Lung (tissue), 11 donors: ENCODE measurements at regions not wholly inside any gene's neighbourhood (a gene's known extent, or its start where the extent isn't known, plus 50 kb on each side); places are given as distances from the start of the nearest gene placed in this dataset.
A peak's percentile ranks its signal among the peaks of the same experiment; 100 is the strongest.

Source experiments
- ATAC-seq: fragments of 200-7000 bp; cut with Tn5 transposase; one replicate; pipeline ENCODE4 v1.9.1; 2020; ENCODE audit warnings: moderate number of reproducible peaks; ENCODE audit not compliant: insufficient read depth, low FRiP score
- DNase-seq, 3 donors: peaks; one replicate each; pipeline ENCODE4 v3.0.0-alpha.2; 2013 to 2017
- H3K27ac ChIP-seq, 2 donors: one replicate each; pipeline ENCODE4 v1.5.1; 2013; ENCODE audit warnings: mild to moderate bottlenecking in 2 of 2, moderate library complexity in 2 of 2, control low read depth in 1 of 2, inconsistent platforms in 1 of 2, low read depth in 1 of 2, low read length in 1 of 2
- H3K27me3 ChIP-seq, 3 donors: one replicate each; pipeline ENCODE4 v1.5.1; 2013; ENCODE audit warnings: low read length in 2 of 3; ENCODE audit not compliant: control insufficient read depth in 3 of 3, insufficient read depth in 3 of 3
- H3K36me3 ChIP-seq, 4 donors: one replicate each; pipeline ENCODE4 v1.5.1; 2013; ENCODE audit warnings: low read length in 4 of 4, mild to moderate bottlenecking in 1 of 4, moderate library complexity in 1 of 4; ENCODE audit not compliant: control insufficient read depth in 4 of 4, insufficient read depth in 4 of 4
- H3K4me1 ChIP-seq, 5 donors: one replicate each; pipeline ENCODE4 v1.5.1; 2013; ENCODE audit warnings: low read length in 5 of 5, mild to moderate bottlenecking in 2 of 5, moderate library complexity in 1 of 5; ENCODE audit not compliant: control insufficient read depth in 5 of 5, insufficient read depth in 5 of 5
- H3K4me3 ChIP-seq: one replicate; pipeline ENCODE4 v1.5.1; 2013; ENCODE audit warnings: mild to moderate bottlenecking, control low read depth, moderate library complexity
- H3K9ac ChIP-seq, 2 donors: one replicate each; pipeline ENCODE4 v1.5.1; 2013; ENCODE audit warnings: low read length in 2 of 2, control low read depth in 1 of 2; ENCODE audit not compliant: insufficient read depth in 1 of 2
- H3K9me3 ChIP-seq, 4 donors: one replicate each; pipeline ENCODE4 v1.5.1; 2013; ENCODE audit warnings: low read length in 3 of 4, mild to moderate bottlenecking in 1 of 4, moderate library complexity in 1 of 4; ENCODE audit not compliant: control insufficient read depth in 4 of 4, insufficient read depth in 3 of 4
- WGBS, 2 donors: extraction: QIAGEN DNeasy Blood & Tissue Kit; methylation state at CpG; one replicate each; pipeline ENCODE4 v1.1.7; 2013; 5-methylcytosine and 5-hydroxymethylcytosine counted together
- TF ChIP-seq, protein P1 (sequence below): IDR thresholded peaks from 2 replicates; pipeline ENCODE4 v1.5.1; 2012; ENCODE audit warnings: mild to moderate bottlenecking; ENCODE audit errors: control extremely low read depth, extremely low read depth
- donor health status: control.
- donor health status: control.
- donor health status: Bipolar disorder and iron deficiency.
- donor health status: healthy.
- donor health status: DM: yes; HTN: yes; CAD: no.

DNA sequence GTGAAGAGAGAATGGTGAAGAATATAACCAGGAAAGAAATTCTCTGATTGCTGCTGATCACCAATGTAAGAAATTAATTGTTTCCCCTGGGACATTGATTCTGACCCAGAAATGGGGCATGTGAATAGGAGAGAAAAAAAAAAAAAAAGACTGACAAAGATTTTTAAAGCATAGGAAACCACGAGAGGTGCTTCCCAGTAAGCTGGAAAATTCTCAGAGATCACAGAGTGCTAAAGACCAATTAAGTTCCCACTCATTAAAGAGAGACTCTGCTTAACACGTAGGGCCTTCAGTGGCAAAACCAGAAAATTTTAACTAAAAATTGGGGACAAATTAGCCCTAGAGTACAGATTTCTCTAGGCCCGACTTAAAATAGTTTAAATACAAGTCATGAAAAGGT is 604.4 kb downstream of the ARAP2 start:
- no peaks in the 10 kb centered on the region for H3K36me3 ChIP-seq
- no peak overlapping the region for H3K4me3 ChIP-seq
- no peaks in the 10 kb centered on the region for H3K27me3 ChIP-seq
- no peak for DNase-seq
- WGBS, 2 donors: 70 to 80% methylated on average over 3 of the region's 3 CpGs
- no peak overlapping the region for H3K27ac ChIP-seq
- no peak overlapping the region for H3K9ac ChIP-seq
- no peaks in the 10 kb centered on the region for H3K9me3 ChIP-seq
- TF ChIP-seq, protein P1, sequence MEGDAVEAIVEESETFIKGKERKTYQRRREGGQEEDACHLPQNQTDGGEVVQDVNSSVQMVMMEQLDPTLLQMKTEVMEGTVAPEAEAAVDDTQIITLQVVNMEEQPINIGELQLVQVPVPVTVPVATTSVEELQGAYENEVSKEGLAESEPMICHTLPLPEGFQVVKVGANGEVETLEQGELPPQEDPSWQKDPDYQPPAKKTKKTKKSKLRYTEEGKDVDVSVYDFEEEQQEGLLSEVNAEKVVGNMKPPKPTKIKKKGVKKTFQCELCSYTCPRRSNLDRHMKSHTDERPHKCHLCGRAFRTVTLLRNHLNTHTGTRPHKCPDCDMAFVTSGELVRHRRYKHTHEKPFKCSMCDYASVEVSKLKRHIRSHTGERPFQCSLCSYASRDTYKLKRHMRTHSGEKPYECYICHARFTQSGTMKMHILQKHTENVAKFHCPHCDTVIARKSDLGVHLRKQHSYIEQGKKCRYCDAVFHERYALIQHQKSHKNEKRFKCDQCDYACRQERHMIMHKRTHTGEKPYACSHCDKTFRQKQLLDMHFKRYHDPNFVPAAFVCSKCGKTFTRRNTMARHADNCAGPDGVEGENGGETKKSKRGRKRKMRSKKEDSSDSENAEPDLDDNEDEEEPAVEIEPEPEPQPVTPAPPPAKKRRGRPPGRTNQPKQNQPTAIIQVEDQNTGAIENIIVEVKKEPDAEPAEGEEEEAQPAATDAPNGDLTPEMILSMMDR: no peak
- no peaks in the 10 kb centered on the region for H3K4me1 ChIP-seq
- no peak for ATAC-seq

DNA sequence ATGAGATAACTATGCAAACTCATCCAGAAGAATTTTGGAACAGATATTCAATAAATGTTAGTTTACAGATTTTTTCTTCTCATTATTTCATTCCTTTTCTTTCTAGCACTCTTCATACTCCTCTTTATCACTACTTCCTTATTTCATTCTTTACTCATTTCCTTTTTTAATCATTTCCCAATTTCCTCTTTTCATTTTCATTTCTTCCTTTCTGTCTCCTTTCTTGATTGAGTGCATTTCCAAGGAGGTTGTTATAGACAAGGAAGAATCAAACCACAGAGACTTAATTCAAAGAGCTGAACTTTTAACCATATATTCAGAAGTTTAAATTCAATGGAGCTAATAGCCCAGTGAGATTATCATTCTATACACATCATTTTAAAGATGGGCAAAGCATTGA is 600.7 kb downstream of the ARAP2 start:
- H3K9ac ChIP-seq: no peak overlapping the region
- ATAC-seq: no peak

DNA sequence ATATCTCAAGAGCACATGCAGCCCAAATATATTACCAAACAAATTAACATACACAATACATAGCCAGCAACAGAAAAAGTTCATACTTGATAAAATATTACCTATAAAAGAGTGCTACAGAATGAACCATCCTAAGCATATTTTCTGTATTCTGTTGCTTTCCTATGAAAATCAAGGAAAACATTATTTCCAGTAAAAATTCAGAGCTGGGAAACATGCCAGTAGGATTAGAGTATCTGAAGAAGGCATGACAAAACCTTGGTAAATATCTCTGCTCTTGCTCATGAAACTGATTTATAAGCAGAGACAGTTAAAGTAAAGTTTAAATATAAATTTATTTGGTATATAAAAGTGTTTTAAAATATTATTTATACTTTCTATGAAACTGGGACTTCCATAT is 599.7 kb downstream of the ARAP2 start:
- Histone ChIP-seq H3K36me3 (no peaks in the 10 kb centered on the region), H3K9ac (no peak overlapping the region), H3K4me1 (no peaks in the 10 kb centered on the region), H3K4me3 (no peak overlapping the region), H3K27me3 (no peaks in the 10 kb centered on the region), H3K27ac (no peak overlapping the region), H3K9me3 (no peaks in the 10 kb centered on the region)
- ATAC-seq (no peak), DNase-seq (peak in 1 of 3 donors; percentile 4)
- TF ChIP-seq, protein P1: no peak

More for the DNA sequence above, 600.7 kb downstream of the ARAP2 start:
- H3K9me3 ChIP-seq: no peaks in the 10 kb centered on the region
- no peaks in the 10 kb centered on the region for H3K36me3 ChIP-seq
- no peak for DNase-seq
- no peaks in the 10 kb centered on the region for H3K4me1 ChIP-seq
- no peak overlapping the region for H3K4me3 ChIP-seq
- no peak overlapping the region for H3K27ac ChIP-seq
- H3K27me3 ChIP-seq: no peaks in the 10 kb centered on the region
- TF ChIP-seq, protein P1: no peak

DNA sequence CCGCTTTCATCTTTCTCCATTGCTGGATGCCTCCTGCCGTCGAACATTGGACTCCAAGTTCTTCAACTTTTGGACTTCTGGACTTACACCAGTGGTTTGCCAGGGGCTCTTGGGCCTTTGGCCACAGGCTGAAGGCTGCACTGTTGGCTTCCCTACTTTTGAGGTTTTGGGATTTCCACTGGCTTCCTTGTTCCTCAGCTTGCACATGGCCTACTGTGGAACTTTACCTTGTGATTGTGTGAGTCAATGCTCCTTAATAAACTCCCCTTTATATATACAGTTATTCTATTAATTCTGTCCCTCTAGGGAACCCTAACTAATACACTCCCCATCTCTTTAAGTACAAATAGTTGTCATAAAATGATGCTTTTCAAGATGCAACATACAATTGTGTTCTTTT is 595.3 kb downstream of the ARAP2 start:
- Histone ChIP-seq H3K9ac (no peak overlapping the region), H3K4me1 (no peaks in the 10 kb centered on the region), H3K36me3 (no peaks in the 10 kb centered on the region), H3K27me3 (no peaks in the 10 kb centered on the region), H3K9me3 (no peaks in the 10 kb centered on the region), H3K4me3 (no peak overlapping the region), H3K27ac (no peak overlapping the region)
- TF ChIP-seq, protein P1: no peak
- WGBS, 2 donors: 91 to 97% methylated on average over 3 of the region's 3 CpGs
- DNase-seq: no peak
- no peak for ATAC-seq
